ENCODE measurements at regions not wholly inside any gene's neighbourhood (a gene's known extent, or its start where the extent isn't known, plus 50 kb on each side); places are given as distances from the start of the nearest gene placed in this dataset.

- Histone ChIP-seq H3K27me3 (no peaks in the 10 kb centered on the region), H3K27ac (no peak overlapping the region), H3K4me3 (no peak overlapping the region), H3K9me3 (peaks cover 0 to 18% (median 0%) of the 10 kb centered on the region in 4 donors), H3K36me3 (no peaks in the 10 kb centered on the region), H3K4me1 (no peaks in the 10 kb centered on the region)
- TF ChIP-seq CTCF (IDR thresholded peaks at IDR 0.05) (no peak), POLR2A (IDR thresholded peaks at IDR 0.05) (no peak), POLR2AphosphoS5 (IDR thresholded peaks at IDR 0.05) (no peak), EP300 (IDR thresholded peaks at IDR 0.05) (no peak)
- DNase-seq, result no peak
- 77 to 97% (median 85%) methylated on average over 4 of the region's 4 CpGs for WGBS, 5 donors
- intact Hi-C loops (cut with DNase I; ENCODE audit: low total_unique reads), result no loop called here
Measured at GRCh38 chr2:185035906-185036305, 437.6 kb downstream of the ZNF804A start.

- no peaks in the 10 kb centered on the region for H3K27me3 ChIP-seq
- no peaks in the 10 kb centered on the region for H3K4me1 ChIP-seq
- no peak overlapping the region for H3K27ac ChIP-seq
- TF ChIP-seq POLR2A (IDR thresholded peaks at IDR 0.05), result no peak
- no peak for TF ChIP-seq EP300 (IDR thresholded peaks at IDR 0.05)
- TF ChIP-seq POLR2AphosphoS5 (IDR thresholded peaks at IDR 0.05), result no peak
- TF ChIP-seq CTCF (IDR thresholded peaks at IDR 0.05), result no peak
- no peaks in the 10 kb centered on the region for H3K36me3 ChIP-seq
- H3K9me3 ChIP-seq, result peaks cover 0 to 40% (median 9%) of the 10 kb centered on the region in 4 donors
- 85 to 92% (median 90%) methylated on average over 7 of the region's 7 CpGs for WGBS, 5 donors
- peak in 1 of 2 donors; percentile 0 for DNase-seq
- intact Hi-C loops (cut with DNase I; ENCODE audit: low total_unique reads), result no loop called here
- no peak overlapping the region for H3K4me3 ChIP-seq
Measured at GRCh38 chr2:185044323-185044874, 446.1 kb downstream of the ZNF804A start.

GRCh38 chr2:185050804-185051203 lies 452.5 kb downstream of the ZNF804A start:
- Histone ChIP-seq H3K9me3 (peaks cover 0 to 4% (median 0%) of the 10 kb centered on the region in 4 donors), H3K4me1 (no peaks in the 10 kb centered on the region), H3K27me3 (no peaks in the 10 kb centered on the region), H3K27ac (no peak overlapping the region), H3K4me3 (no peak overlapping the region), H3K36me3 (no peaks in the 10 kb centered on the region)
- DNase-seq, result no peak
- 85 to 96% (median 89%) methylated on average over 2 of the region's 2 CpGs for WGBS, 5 donors
- TF ChIP-seq CTCF (IDR thresholded peaks at IDR 0.05) (no peak), POLR2A (IDR thresholded peaks at IDR 0.05) (no peak), POLR2AphosphoS5 (IDR thresholded peaks at IDR 0.05) (no peak), EP300 (IDR thresholded peaks at IDR 0.05) (no peak)
- intact Hi-C loops (cut with DNase I; ENCODE audit: low total_unique reads), result no loop called here

- DNase-seq, result no peak
- Histone ChIP-seq H3K9me3 (no peaks in the 10 kb centered on the region), H3K4me3 (no peak overlapping the region), H3K27me3 (no peaks in the 10 kb centered on the region), H3K4me1 (no peaks in the 10 kb centered on the region), H3K36me3 (no peaks in the 10 kb centered on the region), H3K27ac (no peak overlapping the region)
- TF ChIP-seq CTCF (IDR thresholded peaks at IDR 0.05), result no peak
- no peak for TF ChIP-seq POLR2AphosphoS5 (IDR thresholded peaks at IDR 0.05)
- TF ChIP-seq POLR2A (IDR thresholded peaks at IDR 0.05), result no peak
- no peak for TF ChIP-seq EP300 (IDR thresholded peaks at IDR 0.05)
- 28 to 74% (median 41%) methylated on average over 1 of the region's 1 CpG for WGBS, 5 donors
- intact Hi-C loops (cut with DNase I; ENCODE audit: low total_unique reads), result no loop called here
Measured at GRCh38 chr2:185063761-185064160, 465.4 kb downstream of the ZNF804A start.

Data from stomach (tissue), 8 donors.